ENCODE measurements at regions not wholly inside any gene's neighbourhood (a gene's known extent, or its start where the extent isn't known, plus 50 kb on each side); places are given as distances from the start of the nearest gene placed in this dataset.

- FAIRE-seq: no peak
These were observed 384.4 kb downstream of the NUAK1 start for GRCh38 chr12:105754313-105754712.

GRCh38 chr12:105756961-105757360, 381.8 kb downstream of the NUAK1 start:
- no peak for FAIRE-seq

GRCh38 chr12:105759149-105759548, 379.6 kb downstream of the NUAK1 start:
- no peak for FAIRE-seq

GRCh38 chr12:105761075-105761474, 377.7 kb downstream of the NUAK1 start:
- FAIRE-seq: no peak

GRCh38 chr12:105764216-105764835, 374.4 kb downstream of the NUAK1 start:
- FAIRE-seq: no peak

GRCh38 chr12:105765053-105766014, 373.4 kb downstream of the NUAK1 start:
- FAIRE-seq: no peak

- FAIRE-seq: no peak
These were observed 372.7 kb downstream of the NUAK1 start for GRCh38 chr12:105766029-105766428.

GRCh38 chr12:105769486-105769885, 369.3 kb downstream of the NUAK1 start:
- FAIRE-seq: no peak

- FAIRE-seq: no peak
These were observed 365.3 kb downstream of the NUAK1 start for GRCh38 chr12:105773471-105773870.

- FAIRE-seq: no peak
These were observed 364.7 kb downstream of the NUAK1 start for GRCh38 chr12:105774037-105774436.

- no peak for FAIRE-seq
These were observed 363.4 kb downstream of the NUAK1 start for GRCh38 chr12:105775343-105775742.

GRCh38 chr12:105783983-105784947, 354.5 kb downstream of the NUAK1 start:
- FAIRE-seq: no peak

GRCh38 chr12:105793421-105793820, 345.3 kb downstream of the NUAK1 start:
- no peak for FAIRE-seq

GRCh38 chr12:105798256-105798845, 340.4 kb downstream of the NUAK1 start:
- FAIRE-seq: no peak

GRCh38 chr12:105799103-105799502, 339.7 kb downstream of the NUAK1 start:
- no peak for FAIRE-seq

- FAIRE-seq: no peak
These were observed 337.4 kb downstream of the NUAK1 start for GRCh38 chr12:105801351-105801750.

GRCh38 chr12:105803292-105803691, 335.5 kb downstream of the NUAK1 start:
- no peak for FAIRE-seq

- FAIRE-seq: no peak
These were observed 334.0 kb downstream of the NUAK1 start for GRCh38 chr12:105804591-105805265.

- FAIRE-seq: no peak
These were observed 332.9 kb downstream of the NUAK1 start for GRCh38 chr12:105805730-105806399.

GRCh38 chr12:105806400-105806770, 332.4 kb downstream of the NUAK1 start:
- FAIRE-seq: no peak

- FAIRE-seq: no peak
These were observed 326.4 kb downstream of the NUAK1 start for GRCh38 chr12:105812366-105812765.
